Naive thymus-derived CD8-positive, alpha-beta T cell (primary cell): ENCODE measurements at regions not wholly inside any gene's neighbourhood (a gene's known extent, or its start where the extent isn't known, plus 50 kb on each side); places are given as distances from the start of the nearest gene placed in this dataset.

ENCODE experiments used
- ATAC-seq, 2 donors: fragments of 150-1000 bp; cut with Tn5 transposase in 1 of 2; sonication (Bioruptor Pico), chemical (Tn5 transposase) in 1 of 2; 1 replicate in 1 of 2; 2 replicates in 1 of 2; pipeline ENCODE4 v1.10.0; 2021; ENCODE audit warnings: mild to moderate bottlenecking in 2 of 2, moderate library complexity in 2 of 2
- POLR2A ChIA-PET: fragments of 350-600 bp; sonication (Branson Sonifier 250); formaldehyde crosslinking; loops from one replicate; lab custom pipeline; 2021; ENCODE audit warnings: antibody characterized with exemption; lab: Charles Lee
- DNase-seq, 10 donors: peaks; one replicate each; pipeline versions ENCODE4 v3.0.0 to v3.0.0-alpha.2; 2020 to 2022
- H3K27ac Mint-ChIP-seq, 10 donors: one replicate each; pipeline ENCODE4 v1.8.0; 2020 to 2022; ENCODE audit warnings: mild to moderate bottlenecking in 10 of 10, mixed read lengths in 10 of 10, moderate library complexity in 4 of 10, inconsistent platforms in 1 of 10
- H3K27me3 Mint-ChIP-seq, 5 donors: one replicate each; pipeline ENCODE4 v1.8.0; 2021 to 2022; ENCODE audit warnings: mixed read lengths in 5 of 5
- H3K36me3 Mint-ChIP-seq, 3 donors: one replicate each; pipeline ENCODE4 v1.8.0; 2020 to 2022; ENCODE audit warnings: mixed read lengths in 3 of 3, mild to moderate bottlenecking in 2 of 3, inconsistent platforms in 1 of 3
- H3K4me1 Mint-ChIP-seq, 4 donors: one replicate each; pipeline ENCODE4 v1.8.0; 2021 to 2022; ENCODE audit warnings: mixed read lengths in 4 of 4
- H3K4me3 Mint-ChIP-seq, 10 donors: one replicate each; pipeline ENCODE4 v1.8.0; 2020 to 2022; ENCODE audit warnings: mild to moderate bottlenecking in 10 of 10, mixed read lengths in 10 of 10, moderate library complexity in 6 of 10, inconsistent platforms in 1 of 10
- H3K9me3 Mint-ChIP-seq, 9 donors: one replicate each; pipeline ENCODE4 v1.8.0; 2020 to 2022; ENCODE audit warnings: mixed read lengths in 9 of 9, mild to moderate bottlenecking in 3 of 9, inconsistent platforms in 1 of 9, moderate library complexity in 1 of 9

- Mint-ChIP-seq H3K27ac (no peak overlapping the region), H3K4me1 (peaks cover 11 to 18% (median 15%) of the 10 kb centered on the region in 4 donors), H3K27me3 (peaks cover 0 to 5% (median 0%) of the 10 kb centered on the region in 5 donors), H3K36me3 (no peaks in the 10 kb centered on the region), H3K9me3 (no peaks in the 10 kb centered on the region), H3K4me3 (no peak overlapping the region)
- POLR2A ChIA-PET: no interaction called here
- DNase-seq (no peak), ATAC-seq (no peak)
Measured at GRCh38 chr7:446289-446935, 73.2 kb downstream of the PDGFA start.
